ENCODE measurements at regions not wholly inside any gene's neighbourhood (a gene's known extent, or its start where the extent isn't known, plus 50 kb on each side); places are given as distances from the start of the nearest gene placed in this dataset.

GRCh38 chr3:28068342-28068741 lies 173.1 kb upstream of the CMC1 start:
- Histone ChIP-seq H3K4me3 (ENCODE audit: low read length) (no peak overlapping the region), H3F3A (ENCODE audit: insufficient read depth, low read length) (no peaks in the 10 kb centered on the region), H3K27me3 (replicated peaks; ENCODE audit: insufficient read depth, low read length) (no peaks in the 10 kb centered on the region), H3K4me2 (ENCODE audit: low read depth, low read length) (no peak overlapping the region), H3K36me3 (replicated peaks; ENCODE audit: insufficient read depth, low read length) (no peaks in the 10 kb centered on the region), H4K20me1 (ENCODE audit: insufficient read depth, low read length) (no peaks in the 10 kb centered on the region), H3K9me3 (replicated peaks; ENCODE audit: insufficient read depth, low read length) (no peaks in the 10 kb centered on the region), H2AFZ (ENCODE audit: low read length) (no peak overlapping the region), H3K9me2 (replicated peaks; ENCODE audit: insufficient read depth, low read length) (no peaks in the 10 kb centered on the region), H3K79me2 (ENCODE audit: low read length) (no peaks in the 10 kb centered on the region), H3K4me1 (ENCODE audit: low read length) (no peaks in the 10 kb centered on the region), H3K9ac (ENCODE audit: low read length) (no peak overlapping the region), H3K27ac (ENCODE audit: low read length) (no peak overlapping the region)
- TF ChIP-seq, protein P1, sequence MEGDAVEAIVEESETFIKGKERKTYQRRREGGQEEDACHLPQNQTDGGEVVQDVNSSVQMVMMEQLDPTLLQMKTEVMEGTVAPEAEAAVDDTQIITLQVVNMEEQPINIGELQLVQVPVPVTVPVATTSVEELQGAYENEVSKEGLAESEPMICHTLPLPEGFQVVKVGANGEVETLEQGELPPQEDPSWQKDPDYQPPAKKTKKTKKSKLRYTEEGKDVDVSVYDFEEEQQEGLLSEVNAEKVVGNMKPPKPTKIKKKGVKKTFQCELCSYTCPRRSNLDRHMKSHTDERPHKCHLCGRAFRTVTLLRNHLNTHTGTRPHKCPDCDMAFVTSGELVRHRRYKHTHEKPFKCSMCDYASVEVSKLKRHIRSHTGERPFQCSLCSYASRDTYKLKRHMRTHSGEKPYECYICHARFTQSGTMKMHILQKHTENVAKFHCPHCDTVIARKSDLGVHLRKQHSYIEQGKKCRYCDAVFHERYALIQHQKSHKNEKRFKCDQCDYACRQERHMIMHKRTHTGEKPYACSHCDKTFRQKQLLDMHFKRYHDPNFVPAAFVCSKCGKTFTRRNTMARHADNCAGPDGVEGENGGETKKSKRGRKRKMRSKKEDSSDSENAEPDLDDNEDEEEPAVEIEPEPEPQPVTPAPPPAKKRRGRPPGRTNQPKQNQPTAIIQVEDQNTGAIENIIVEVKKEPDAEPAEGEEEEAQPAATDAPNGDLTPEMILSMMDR (IDR thresholded peaks at IDR 0.05; ENCODE audit: low read length), result no peak
- TF ChIP-seq EZH2 (optimal IDR thresholded peaks at IDR 0.05; ENCODE audit: low read depth, low read length), result no peak
- no peak for TF ChIP-seq EZH2phosphoT487 (IDR thresholded peaks at IDR 0.05; ENCODE audit: low read length)
- DNase-seq, result no peak

- H3K79me2 ChIP-seq (ENCODE audit: low read length), result no peaks in the 10 kb centered on the region
- H3K9ac ChIP-seq (ENCODE audit: low read length), result no peak overlapping the region
- no peaks in the 10 kb centered on the region for H3K9me2 ChIP-seq (replicated peaks; ENCODE audit: insufficient read depth, low read length)
- H4K20me1 ChIP-seq (ENCODE audit: insufficient read depth, low read length), result no peaks in the 10 kb centered on the region
- no peaks in the 10 kb centered on the region for H3K27me3 ChIP-seq (replicated peaks; ENCODE audit: insufficient read depth, low read length)
- no peaks in the 10 kb centered on the region for H3K9me3 ChIP-seq (replicated peaks; ENCODE audit: insufficient read depth, low read length)
- no peak overlapping the region for H3K4me3 ChIP-seq (ENCODE audit: low read length)
- no peak for DNase-seq
- TF ChIP-seq EZH2 (optimal IDR thresholded peaks at IDR 0.05; ENCODE audit: low read depth, low read length), result no peak
- no peak for TF ChIP-seq EZH2phosphoT487 (IDR thresholded peaks at IDR 0.05; ENCODE audit: low read length)
- TF ChIP-seq, protein P1 (IDR thresholded peaks at IDR 0.05; ENCODE audit: low read length), result no peak
- H3K36me3 ChIP-seq (replicated peaks; ENCODE audit: insufficient read depth, low read length), result no peaks in the 10 kb centered on the region
- no peaks in the 10 kb centered on the region for H3K4me1 ChIP-seq (ENCODE audit: low read length)
- no peak overlapping the region for H3K27ac ChIP-seq (ENCODE audit: low read length)
- H2AFZ ChIP-seq (ENCODE audit: low read length), result no peak overlapping the region
- no peaks in the 10 kb centered on the region for H3F3A ChIP-seq (ENCODE audit: insufficient read depth, low read length)
- H3K4me2 ChIP-seq (ENCODE audit: low read depth, low read length), result no peak overlapping the region
Measured at GRCh38 chr3:28069438-28069837, 172.0 kb upstream of the CMC1 start.

GRCh38 chr3:28076246-28076645 lies 165.2 kb upstream of the CMC1 start:
- Histone ChIP-seq H3K4me2 (ENCODE audit: low read depth, low read length) (no peak overlapping the region), H3F3A (ENCODE audit: insufficient read depth, low read length) (no peaks in the 10 kb centered on the region), H3K4me3 (ENCODE audit: low read length) (no peak overlapping the region), H3K9me3 (replicated peaks; ENCODE audit: insufficient read depth, low read length) (no peaks in the 10 kb centered on the region), H3K27ac (ENCODE audit: low read length) (no peak overlapping the region), H3K9ac (ENCODE audit: low read length) (no peak overlapping the region), H3K36me3 (replicated peaks; ENCODE audit: insufficient read depth, low read length) (no peaks in the 10 kb centered on the region), H2AFZ (ENCODE audit: low read length) (no peak overlapping the region), H3K79me2 (ENCODE audit: low read length) (no peaks in the 10 kb centered on the region), H3K27me3 (replicated peaks; ENCODE audit: insufficient read depth, low read length) (no peaks in the 10 kb centered on the region), H3K4me1 (ENCODE audit: low read length) (no peaks in the 10 kb centered on the region), H3K9me2 (replicated peaks; ENCODE audit: insufficient read depth, low read length) (no peaks in the 10 kb centered on the region), H4K20me1 (ENCODE audit: insufficient read depth, low read length) (no peaks in the 10 kb centered on the region)
- TF ChIP-seq EZH2phosphoT487 (IDR thresholded peaks at IDR 0.05; ENCODE audit: low read length) (no peak), EZH2 (optimal IDR thresholded peaks at IDR 0.05; ENCODE audit: low read depth, low read length) (no peak)
- DNase-seq, result no peak

- no peak for DNase-seq
- no peak for TF ChIP-seq EZH2 (optimal IDR thresholded peaks at IDR 0.05; ENCODE audit: low read depth, low read length)
- Histone ChIP-seq H3F3A (ENCODE audit: insufficient read depth, low read length) (no peaks in the 10 kb centered on the region), H3K4me2 (ENCODE audit: low read depth, low read length) (no peak overlapping the region), H3K4me1 (ENCODE audit: low read length) (no peaks in the 10 kb centered on the region), H3K9ac (ENCODE audit: low read length) (no peak overlapping the region), H3K79me2 (ENCODE audit: low read length) (no peaks in the 10 kb centered on the region), H3K27ac (ENCODE audit: low read length) (no peak overlapping the region), H3K4me3 (ENCODE audit: low read length) (no peak overlapping the region), H3K27me3 (replicated peaks; ENCODE audit: insufficient read depth, low read length) (no peaks in the 10 kb centered on the region), H4K20me1 (ENCODE audit: insufficient read depth, low read length) (no peaks in the 10 kb centered on the region), H3K9me2 (replicated peaks; ENCODE audit: insufficient read depth, low read length) (no peaks in the 10 kb centered on the region), H3K36me3 (replicated peaks; ENCODE audit: insufficient read depth, low read length) (no peaks in the 10 kb centered on the region), H2AFZ (ENCODE audit: low read length) (no peak overlapping the region), H3K9me3 (replicated peaks; ENCODE audit: insufficient read depth, low read length) (no peaks in the 10 kb centered on the region)
Measured at GRCh38 chr3:28077572-28077971, 163.8 kb upstream of the CMC1 start.
